ENCODE measurements at regions not wholly inside any gene's neighbourhood (a gene's known extent, or its start where the extent isn't known, plus 50 kb on each side); places are given as distances from the start of the nearest gene placed in this dataset.

DNA sequence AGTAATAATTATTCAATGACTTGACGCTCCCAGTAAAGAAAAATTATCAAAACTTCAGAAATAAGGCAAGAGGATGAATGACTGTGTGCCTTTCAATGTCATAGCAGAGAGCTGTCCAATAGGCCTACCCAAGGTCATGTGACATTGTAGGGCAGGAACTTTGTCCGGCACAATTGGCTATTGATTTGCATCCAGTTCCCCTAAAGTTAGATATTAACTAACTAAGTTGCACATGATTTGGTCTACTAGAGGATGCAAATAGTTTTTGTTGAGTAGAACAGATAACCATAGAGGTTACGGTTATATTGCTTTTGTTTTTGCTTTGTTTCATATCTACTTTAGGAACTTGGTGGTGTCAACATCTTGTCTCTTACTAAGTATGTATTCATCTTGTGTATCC lies 127.9 kb upstream of the PFN2 start:
- no peak overlapping the region for H3K4ac ChIP-seq (replicated peaks; ENCODE audit: insufficient read length, low read depth, low read length)
- WGBS, 2 experiments (ENCODE audit: extremely low coverage in 1 of 2, insufficient coverage in 1 of 2, insufficient read length in 1 of 2, insufficient replicate concordance in 2 of 2, low coverage in 1 of 2, low lambda C conversion rate in 2 of 2, missing lambda C conversion rate in 1 of 2), result 92% methylated on average over 3 of the region's 3 CpGs; no CpG with 5 or more reads in 1 of the 2 experiments
- no peak overlapping the region for H3K4me3 ChIP-seq (ENCODE audit: extremely low read depth in 1 of 4, insufficient read depth in 2 of 4, low read depth in 3 of 4, low read length in 4 of 4)

More for the DNA sequence above, 127.9 kb upstream of the PFN2 start:
- Histone ChIP-seq H3K4me1 (replicated peaks in 1 of 4; ENCODE audit: control insufficient read depth in 3 of 4, insufficient read depth in 4 of 4, low read length in 3 of 4) (peaks cover 8 to 15% (median 12%) of the 10 kb centered on the region in 4 experiments; a peak in 6 of 7 replicates), H3K27me3 (replicated peaks in 1 of 4; ENCODE audit: control insufficient read depth in 3 of 4, extremely low read depth in 1 of 4, insufficient read depth in 3 of 4, low read length in 3 of 4) (no peaks in the 10 kb centered on the region), H3K23ac (ENCODE audit: insufficient read length) (no peak overlapping the region), H3K56ac (replicated peaks; ENCODE audit: insufficient read length, low read depth, low read length) (no peak overlapping the region), H2BK12ac (ENCODE audit: low read depth, low read length) (no peak overlapping the region), H4K5ac (ENCODE audit: insufficient read length, low read depth, low read length) (no peak overlapping the region), H3K36me3 (ENCODE audit: control insufficient read depth in 2 of 4, insufficient read depth in 4 of 4, low read length in 3 of 4) (no peaks in the 10 kb centered on the region), H3K14ac (ENCODE audit: insufficient read length) (no peak overlapping the region), H2BK20ac (ENCODE audit: low read length) (no peak overlapping the region), H2AK5ac (ENCODE audit: low read depth, low read length) (no peak overlapping the region), H2BK15ac (ENCODE audit: low read length) (no peak overlapping the region), H2BK120ac (replicated peaks; ENCODE audit: low read depth, low read length) (no peak overlapping the region), H3K4me2 (ENCODE audit: insufficient read depth in 1 of 2, low read depth in 2 of 2, low read length in 2 of 2) (no peak overlapping the region), H3K9me3 (ENCODE audit: insufficient read depth in 2 of 2, low read depth in 1 of 2, low read length in 1 of 2) (no peaks in the 10 kb centered on the region), H4K91ac (replicated peaks; ENCODE audit: insufficient read length, low read length) (no peak overlapping the region), H3K79me2 (ENCODE audit: control insufficient read depth in 1 of 2, insufficient read depth in 2 of 2, low read length in 2 of 2) (no peaks in the 10 kb centered on the region), H3K79me1 (ENCODE audit: low read depth, low read length) (no peaks in the 10 kb centered on the region), H3K27ac (ENCODE audit: low read depth, low read length) (no peak overlapping the region), H2BK5ac (ENCODE audit: low read depth, low read length) (no peak overlapping the region), H3K9ac (replicated peaks in 1 of 4; ENCODE audit: extremely low read depth in 1 of 4, low read depth in 3 of 4, low read length in 3 of 4) (no peak overlapping the region), H4K20me1 (replicated peaks in 1 of 2; ENCODE audit: control insufficient read depth in 1 of 2, insufficient read depth in 2 of 2, low read length in 2 of 2) (no peaks in the 10 kb centered on the region), H4K8ac (ENCODE audit: extremely low read depth, insufficient read depth, low read length) (no peak overlapping the region), H3K23me2 (ENCODE audit: low read depth, low read length) (no peaks in the 10 kb centered on the region), H3K18ac (ENCODE audit: extremely low read depth, low read length) (no peak overlapping the region), H2AFZ (ENCODE audit: low read length) (no peak overlapping the region)
- ChIA-PET POLR2A (ENCODE audit: partially characterized antibody) (no interaction called here), CTCF (ENCODE audit: partially characterized antibody) (no interaction called here)
- TF ChIP-seq POU5F1 (IDR thresholded peaks at IDR 0.05; ENCODE audit: low read depth, low read length), result no peak
- no peak for TF ChIP-seq TAF7 (optimal IDR thresholded peaks at IDR 0.05; ENCODE audit: borderline replicate concordance, low read depth, low read length)
- TF ChIP-seq SIRT6 (IDR thresholded peaks at IDR 0.05; ENCODE audit: low read length), result no peak
- TF ChIP-seq CEBPB (IDR thresholded peaks at IDR 0.05; ENCODE audit: low read depth, low read length), result no peak
- TF ChIP-seq RAD21 (IDR thresholded peaks at IDR 0.05 in 1 of 2, conservative IDR thresholded peaks at IDR 0.05 in 1 of 2; ENCODE audit: low read depth in 2 of 2, low read length in 2 of 2), result no peak
- TF ChIP-seq TEAD4 (IDR thresholded peaks at IDR 0.05; ENCODE audit: low read depth, low read length), result no peak
- TF ChIP-seq KDM4A (IDR thresholded peaks at IDR 0.05; ENCODE audit: low read depth, low read length, severe bottlenecking), result no peak
- TF ChIP-seq BACH1 (IDR thresholded peaks at IDR 0.05; ENCODE audit: low read length), result no peak
- no peak for TF ChIP-seq NANOG (IDR thresholded peaks at IDR 0.05; ENCODE audit: insufficient read depth, low read depth, low read length, poor library complexity, severe bottlenecking)
- DNase-seq (ENCODE audit: low read depth in 1 of 2, low spot score in 2 of 2), result no peak
- FAIRE-seq, result no peak
